Endothelial cell of umbilical vein (primary cell): ENCODE measurements at regions not wholly inside any gene's neighbourhood (a gene's known extent, or its start where the extent isn't known, plus 50 kb on each side); places are given as distances from the start of the nearest gene placed in this dataset.

Experiments used
- EZH2 ChIP-seq: IDR thresholded peaks from 2 replicates; pipeline ENCODE4 v1.6.1; 2012; ENCODE audit warnings: borderline replicate concordance, low read depth, mild to moderate bottlenecking, moderate library complexity, low read length, inconsistent platforms; ENCODE audit not compliant: severe bottlenecking
- JUN ChIP-seq: IDR thresholded peaks from 2 replicates; pipeline ENCODE4 v1.6.1; 2011; ENCODE audit warnings: borderline replicate concordance, low read depth; ENCODE audit not compliant: insufficient read length, insufficient read depth
- POLR2A ChIP-seq: IDR thresholded peaks from 2 replicates; pipeline ENCODE4 v1.6.1; 2012; ENCODE audit warnings: low read depth, mild to moderate bottlenecking, control low read depth, low read length
- POLR2AphosphoS5 ChIP-seq: IDR thresholded peaks from 2 replicates; pipeline ENCODE4 v1.6.1; 2012; ENCODE audit warnings: low read depth, mild to moderate bottlenecking, control low read depth, low read length, moderate library complexity; ENCODE audit not compliant: insufficient read depth
- TF ChIP-seq, protein P1 (sequence below), 2 donors: IDR thresholded peaks; 1 replicate in 1 of 2; 2 replicates in 1 of 2; pipeline ENCODE4 v1.5.1; 2011; ENCODE audit warnings: low read length in 2 of 2, mild to moderate bottlenecking in 2 of 2, moderate library complexity in 2 of 2, control low read depth in 1 of 2, inconsistent platforms in 1 of 2, low read depth in 1 of 2; ENCODE audit not compliant: insufficient read depth in 1 of 2; ENCODE audit errors: extremely low read depth in 1 of 2

DNA sequence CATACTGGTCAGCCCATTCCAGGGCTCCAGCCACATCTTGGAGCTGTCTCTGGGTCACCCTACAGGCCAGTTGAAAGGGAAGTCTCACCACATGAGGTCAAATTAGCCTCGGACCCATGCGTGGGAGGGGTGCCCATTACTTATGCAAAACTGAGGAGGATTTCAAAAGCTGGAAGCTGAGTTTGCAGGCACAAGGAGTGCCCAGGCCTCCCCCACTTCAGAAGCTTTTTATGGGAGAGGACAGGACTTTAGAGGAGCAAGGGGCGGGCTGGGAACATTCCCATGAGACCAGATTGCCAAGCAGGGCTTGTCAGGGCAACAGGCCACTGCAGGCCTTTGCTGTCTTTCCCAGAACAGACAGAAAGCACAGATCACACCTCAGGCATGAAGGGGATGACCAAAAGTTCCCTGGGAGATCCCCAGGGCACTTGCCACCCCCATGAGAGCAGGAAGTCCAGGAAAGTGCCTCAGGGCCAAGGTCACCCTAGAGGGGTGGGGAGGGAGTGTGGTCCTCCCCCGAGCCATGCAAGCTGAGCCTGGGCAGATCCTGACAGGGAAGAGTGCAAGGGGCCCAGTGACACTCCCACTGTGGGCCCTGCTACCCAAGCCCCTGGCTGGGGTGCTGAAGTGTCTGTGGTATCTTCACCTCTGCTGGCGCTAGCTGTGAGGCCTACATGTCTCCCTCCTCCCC, 267.7 kb downstream of the BCL11A start:
- TF ChIP-seq POLR2A (no peak), POLR2AphosphoS5 (no peak), EZH2 (no peak), JUN (no peak)
- TF ChIP-seq, protein P1, sequence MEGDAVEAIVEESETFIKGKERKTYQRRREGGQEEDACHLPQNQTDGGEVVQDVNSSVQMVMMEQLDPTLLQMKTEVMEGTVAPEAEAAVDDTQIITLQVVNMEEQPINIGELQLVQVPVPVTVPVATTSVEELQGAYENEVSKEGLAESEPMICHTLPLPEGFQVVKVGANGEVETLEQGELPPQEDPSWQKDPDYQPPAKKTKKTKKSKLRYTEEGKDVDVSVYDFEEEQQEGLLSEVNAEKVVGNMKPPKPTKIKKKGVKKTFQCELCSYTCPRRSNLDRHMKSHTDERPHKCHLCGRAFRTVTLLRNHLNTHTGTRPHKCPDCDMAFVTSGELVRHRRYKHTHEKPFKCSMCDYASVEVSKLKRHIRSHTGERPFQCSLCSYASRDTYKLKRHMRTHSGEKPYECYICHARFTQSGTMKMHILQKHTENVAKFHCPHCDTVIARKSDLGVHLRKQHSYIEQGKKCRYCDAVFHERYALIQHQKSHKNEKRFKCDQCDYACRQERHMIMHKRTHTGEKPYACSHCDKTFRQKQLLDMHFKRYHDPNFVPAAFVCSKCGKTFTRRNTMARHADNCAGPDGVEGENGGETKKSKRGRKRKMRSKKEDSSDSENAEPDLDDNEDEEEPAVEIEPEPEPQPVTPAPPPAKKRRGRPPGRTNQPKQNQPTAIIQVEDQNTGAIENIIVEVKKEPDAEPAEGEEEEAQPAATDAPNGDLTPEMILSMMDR (IDR thresholded peaks at IDR 0.05; ENCODE audit: extremely low read depth in 1 of 2, insufficient read depth in 1 of 2, low read depth in 1 of 2, low read length in 2 of 2) = no peak
